Inferior parietal cortex (tissue), 1 donor: ENCODE measurements at regions not wholly inside any gene's neighbourhood (a gene's known extent, or its start where the extent isn't known, plus 50 kb on each side); places are given as distances from the start of the nearest gene placed in this dataset.
"Not testable (repeated sequence)": the region's sequence is repeated elsewhere in the genome, so short reads cannot be mapped to it uniquely, and the experiment has no call there.

Source experiments
- DNase-seq: peaks from one replicate; pipeline ENCODE4 v3.0.0-alpha.2; 2016; ENCODE audit errors: extremely low spot score

DNA sequence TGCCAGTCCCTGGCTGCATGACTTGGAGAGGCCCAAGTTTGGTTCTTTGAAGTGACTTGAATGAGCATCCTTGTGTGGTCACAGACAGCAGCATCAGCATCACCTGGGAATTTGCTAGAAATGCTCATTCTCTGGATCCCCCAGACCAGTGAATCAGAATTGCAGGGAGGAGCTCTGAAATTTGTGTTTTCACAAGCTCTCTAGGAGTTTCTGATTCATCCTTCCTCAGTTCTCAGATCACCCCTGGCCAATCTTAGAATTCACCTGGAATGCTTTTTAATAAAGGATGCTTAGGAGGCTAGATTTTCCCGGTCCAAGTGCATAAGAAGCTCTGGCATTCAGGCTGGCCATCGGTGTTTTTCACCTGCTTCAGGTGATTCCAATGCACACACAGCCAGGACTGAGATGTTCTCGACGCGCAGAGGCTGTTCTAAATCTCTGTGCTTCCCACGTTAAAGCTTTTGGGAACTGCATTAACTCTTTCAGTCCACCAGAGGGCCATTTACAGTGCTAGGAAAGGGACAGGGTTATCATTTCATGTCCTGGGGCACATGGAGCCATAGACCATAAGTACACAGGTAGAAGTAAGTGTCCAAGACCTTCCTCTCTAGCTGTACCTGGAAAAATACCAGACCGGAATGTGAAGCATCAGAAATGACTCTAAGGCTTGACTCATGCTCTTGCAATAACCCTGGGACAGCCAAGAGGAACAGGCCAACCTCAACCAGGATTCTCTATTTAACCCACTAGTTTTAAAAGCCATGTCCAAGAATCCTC is 85.7 kb upstream of the XYLT1 start:
- DNase-seq = no peak

DNA sequence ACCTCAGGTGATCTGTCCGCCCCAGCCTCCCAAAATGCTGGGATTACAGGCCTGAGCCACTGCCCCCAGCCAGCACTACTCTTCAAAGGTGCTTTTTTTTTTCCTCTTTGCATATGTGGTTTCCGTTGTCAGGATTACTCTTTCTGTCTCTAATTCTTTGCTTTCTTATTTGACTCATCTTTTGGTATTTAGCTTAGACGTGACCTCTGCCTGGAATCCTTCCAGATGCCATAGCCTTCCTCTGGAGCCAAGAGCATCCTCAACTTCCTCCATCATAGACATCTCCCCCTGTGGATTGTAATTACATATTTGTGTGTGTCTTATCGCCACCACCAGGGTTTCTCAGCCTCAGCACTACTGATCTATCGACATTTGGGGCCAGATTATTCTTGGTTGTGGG is 84.4 kb upstream of the XYLT1 start:
- no peak for DNase-seq

DNA sequence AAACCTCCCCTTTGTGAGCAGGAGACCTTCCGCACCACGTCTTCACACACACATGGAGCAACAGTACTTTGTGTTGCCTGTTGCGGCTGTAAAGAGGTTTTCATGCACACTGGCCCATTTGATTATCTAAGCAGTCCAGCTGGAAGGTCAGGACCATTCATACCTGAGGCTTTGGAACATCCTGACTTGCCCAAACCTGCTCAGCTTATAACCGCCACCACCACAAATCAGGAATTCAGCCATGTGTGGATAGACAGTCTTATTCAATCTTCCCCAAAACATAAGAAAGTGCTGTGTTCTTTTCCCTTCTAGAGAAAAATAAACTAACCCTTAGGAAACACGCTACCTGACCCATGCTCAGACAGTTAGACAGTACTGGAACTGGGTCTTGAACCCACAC is 81.6 kb upstream of the XYLT1 start:
- no peak for DNase-seq

DNA sequence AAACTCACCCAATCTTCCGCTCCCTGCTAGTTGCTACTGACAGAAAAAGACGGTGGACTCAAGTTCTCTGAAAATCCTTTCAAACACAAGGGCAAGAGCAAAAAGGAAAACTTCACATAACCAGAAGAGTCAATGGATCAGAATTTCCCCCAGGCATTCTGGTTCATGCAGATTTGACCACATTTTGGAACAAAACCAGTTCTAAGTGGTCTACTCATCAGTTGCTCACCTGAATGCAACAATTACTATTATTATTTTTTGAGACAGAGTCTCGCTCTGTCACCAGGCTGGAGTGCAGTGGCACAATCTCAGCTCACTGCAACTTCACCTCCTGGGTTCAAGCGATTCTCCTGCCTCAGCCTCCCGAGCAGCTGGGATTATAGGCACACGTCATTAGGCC is 80.9 kb upstream of the XYLT1 start:
- DNase-seq = not testable (repeated sequence)

DNA sequence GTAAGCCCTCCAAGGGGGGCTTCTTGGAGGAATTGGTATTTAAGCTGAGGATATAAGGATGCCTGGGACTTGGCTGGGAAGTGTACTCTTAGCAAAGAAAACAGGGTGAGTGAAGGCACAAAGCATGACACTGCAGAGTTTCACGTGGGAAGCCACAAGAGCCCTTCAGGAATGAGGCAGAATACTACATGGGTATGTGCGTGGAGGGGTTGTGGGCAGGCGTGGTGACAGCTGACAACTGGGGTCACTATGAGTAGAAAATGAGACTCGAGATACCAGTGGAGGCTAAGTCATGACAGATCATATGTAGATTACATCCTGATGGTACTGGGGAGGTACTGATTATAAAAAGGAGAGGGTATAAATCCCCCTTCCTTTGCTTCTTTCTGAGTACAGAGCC is 78.1 kb upstream of the XYLT1 start:
- no peak for DNase-seq

DNA sequence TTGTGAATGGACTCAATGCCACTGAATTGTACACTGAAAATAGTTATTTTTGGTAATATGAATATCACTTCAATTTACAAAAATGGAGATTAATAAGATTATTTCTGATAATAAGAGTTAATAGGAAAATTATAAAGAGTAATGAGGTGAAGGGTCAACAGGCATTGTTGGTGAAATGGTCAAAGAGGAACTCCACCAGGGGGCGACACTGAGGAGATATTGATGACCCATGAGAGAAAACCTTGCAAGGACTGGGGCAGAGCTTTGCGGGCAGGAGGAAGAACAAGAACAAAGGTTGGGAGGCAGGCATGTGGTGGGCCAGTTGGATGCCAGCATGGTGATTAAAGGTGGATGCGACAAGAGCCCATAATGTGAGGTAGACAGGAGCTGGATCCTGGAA is 74.0 kb upstream of the XYLT1 start:
- no peak for DNase-seq

DNA sequence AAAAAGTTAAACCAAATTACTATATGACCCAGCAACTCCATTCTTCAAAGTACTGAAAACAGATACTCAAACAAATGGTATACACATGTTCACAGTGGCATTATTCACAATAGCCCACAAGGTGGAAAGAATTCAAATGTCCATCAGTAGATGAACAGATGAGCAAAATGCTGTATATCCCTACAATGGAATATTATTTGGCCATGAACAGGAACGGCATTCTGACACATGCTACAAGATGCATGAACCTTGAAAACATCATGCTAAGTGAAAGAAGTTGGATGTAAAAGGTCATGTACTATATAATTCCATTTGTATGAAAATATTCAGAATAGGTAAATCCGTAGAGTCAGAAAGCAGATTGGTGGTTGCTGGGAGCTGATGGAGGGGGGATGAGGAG is 73.5 kb upstream of the XYLT1 start:
- no peak for DNase-seq

DNA sequence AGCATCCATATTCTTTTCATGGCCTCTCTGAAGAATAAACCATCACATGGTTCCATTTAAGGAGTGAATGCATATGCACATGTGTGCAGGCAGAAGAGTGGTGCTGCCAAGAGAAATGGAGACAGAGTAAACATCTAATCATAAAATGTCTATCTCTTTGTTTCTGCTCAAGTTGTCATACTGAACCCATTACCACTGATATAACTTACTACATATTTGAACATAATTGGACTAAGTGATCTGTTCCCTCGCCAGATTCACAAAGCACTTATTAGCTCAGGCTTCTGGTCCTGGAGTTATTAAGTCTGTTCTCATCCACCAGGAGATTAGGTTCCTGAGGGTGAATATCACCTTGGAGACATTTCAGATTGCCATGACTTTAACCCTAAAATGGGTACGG is 72.3 kb upstream of the XYLT1 start:
- no peak for DNase-seq

DNA sequence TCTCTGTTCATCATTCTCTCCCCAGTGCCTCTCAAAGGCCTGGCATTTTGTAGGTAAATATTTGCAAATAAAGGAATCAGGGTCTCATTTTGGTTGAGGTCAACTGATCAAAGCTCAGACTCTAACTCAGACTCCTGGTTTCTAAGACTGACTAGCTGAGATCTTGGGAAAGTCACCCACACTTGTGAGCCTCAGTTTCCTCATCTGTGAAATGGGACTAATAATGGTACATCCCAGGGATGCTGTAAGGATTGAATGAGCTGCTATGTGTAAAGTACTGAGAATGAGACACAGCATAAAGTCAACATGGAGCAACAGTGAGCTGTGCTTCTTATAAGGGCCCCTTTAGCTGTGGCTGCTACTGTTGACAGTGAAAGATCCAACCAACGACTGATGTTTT is 70.6 kb upstream of the XYLT1 start:
- no peak for DNase-seq

DNA sequence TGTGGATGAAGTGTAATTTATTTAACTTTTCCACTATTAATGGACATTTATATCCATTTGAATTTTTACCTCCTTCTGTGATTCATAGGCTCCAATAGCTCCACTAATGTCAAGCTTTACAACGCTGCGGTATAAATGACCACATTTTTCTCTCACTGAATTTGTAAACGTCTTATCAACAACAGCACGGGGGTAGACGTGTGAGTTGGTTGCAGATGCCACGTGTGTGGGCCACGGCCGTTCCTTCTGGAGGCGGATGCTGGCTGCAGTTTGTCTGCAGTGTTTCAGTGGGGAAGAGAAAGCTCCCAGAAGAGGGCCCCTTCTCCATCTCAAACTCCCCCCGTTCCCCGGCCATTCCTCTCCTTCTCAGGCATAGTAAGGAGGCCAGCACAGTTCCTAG is 68.2 kb upstream of the XYLT1 start:
- DNase-seq = no peak

DNA sequence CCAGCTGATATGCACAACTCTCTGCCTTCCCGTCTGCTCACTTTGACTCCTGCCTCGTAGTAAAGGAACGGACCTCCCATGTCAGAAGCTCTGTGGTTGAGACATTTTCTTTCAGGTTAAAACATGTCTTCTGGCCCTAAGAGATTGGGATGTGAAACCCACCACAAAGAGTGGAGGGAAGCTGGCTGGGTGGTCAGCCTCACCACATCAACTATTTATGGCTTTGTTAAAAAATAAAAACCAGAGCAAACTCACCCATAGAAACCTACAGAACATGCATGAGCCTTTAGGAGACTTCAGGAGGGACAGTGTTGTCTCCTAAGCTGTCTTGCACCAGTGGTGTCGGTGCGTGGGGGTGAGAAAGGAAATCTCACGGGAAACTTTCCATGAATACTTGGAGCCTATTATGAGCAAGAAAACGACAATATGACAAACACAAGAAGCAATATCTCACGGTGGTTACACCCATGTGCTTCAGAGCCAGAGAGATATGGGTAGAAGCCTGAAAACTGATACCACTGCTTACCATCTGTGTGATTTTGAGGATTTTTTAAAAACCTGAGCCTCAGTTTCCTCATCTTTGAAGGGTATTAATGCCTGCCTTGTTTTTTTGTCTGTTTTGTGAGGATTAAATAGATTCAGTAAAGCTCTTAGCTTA is 61.7 kb upstream of the XYLT1 start:
- no peak for DNase-seq

DNA sequence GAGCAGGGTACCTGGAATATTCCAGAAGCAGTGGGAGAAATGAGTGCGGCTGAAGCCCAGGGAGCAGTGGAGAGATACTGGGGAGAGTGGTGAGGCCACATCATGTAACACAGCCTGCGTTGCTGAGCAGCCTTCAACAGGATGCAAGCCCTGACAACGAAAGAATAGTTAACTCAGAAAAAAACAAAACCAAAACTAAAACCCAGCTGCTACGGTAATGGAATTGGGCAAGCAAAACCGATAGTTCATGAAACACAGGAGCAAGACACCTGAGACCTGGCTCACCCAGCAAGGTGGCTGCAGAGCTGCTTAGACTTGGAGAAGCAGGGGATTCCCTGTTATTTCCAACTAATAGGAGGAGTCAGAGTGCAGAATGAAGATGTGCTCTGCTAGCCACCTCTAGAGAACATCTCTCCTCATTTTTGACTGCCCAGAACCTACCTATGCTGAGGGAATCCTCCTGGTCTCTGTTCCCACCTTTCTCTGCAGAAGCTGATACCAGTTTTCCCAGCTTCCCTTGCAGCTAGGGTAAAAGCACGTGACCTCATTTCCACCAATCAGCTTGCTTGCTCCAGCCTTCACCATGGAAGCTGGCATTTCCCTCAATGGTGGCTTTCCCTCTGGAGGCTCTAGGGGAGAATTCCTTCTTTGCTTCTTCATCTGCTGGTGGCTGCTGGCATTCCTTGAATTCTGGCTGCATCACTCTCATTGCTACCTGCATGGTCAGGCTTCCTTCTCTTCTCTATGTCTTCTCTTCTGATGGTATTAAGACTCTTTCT is 59.4 kb upstream of the XYLT1 start:
- DNase-seq = no peak

DNA sequence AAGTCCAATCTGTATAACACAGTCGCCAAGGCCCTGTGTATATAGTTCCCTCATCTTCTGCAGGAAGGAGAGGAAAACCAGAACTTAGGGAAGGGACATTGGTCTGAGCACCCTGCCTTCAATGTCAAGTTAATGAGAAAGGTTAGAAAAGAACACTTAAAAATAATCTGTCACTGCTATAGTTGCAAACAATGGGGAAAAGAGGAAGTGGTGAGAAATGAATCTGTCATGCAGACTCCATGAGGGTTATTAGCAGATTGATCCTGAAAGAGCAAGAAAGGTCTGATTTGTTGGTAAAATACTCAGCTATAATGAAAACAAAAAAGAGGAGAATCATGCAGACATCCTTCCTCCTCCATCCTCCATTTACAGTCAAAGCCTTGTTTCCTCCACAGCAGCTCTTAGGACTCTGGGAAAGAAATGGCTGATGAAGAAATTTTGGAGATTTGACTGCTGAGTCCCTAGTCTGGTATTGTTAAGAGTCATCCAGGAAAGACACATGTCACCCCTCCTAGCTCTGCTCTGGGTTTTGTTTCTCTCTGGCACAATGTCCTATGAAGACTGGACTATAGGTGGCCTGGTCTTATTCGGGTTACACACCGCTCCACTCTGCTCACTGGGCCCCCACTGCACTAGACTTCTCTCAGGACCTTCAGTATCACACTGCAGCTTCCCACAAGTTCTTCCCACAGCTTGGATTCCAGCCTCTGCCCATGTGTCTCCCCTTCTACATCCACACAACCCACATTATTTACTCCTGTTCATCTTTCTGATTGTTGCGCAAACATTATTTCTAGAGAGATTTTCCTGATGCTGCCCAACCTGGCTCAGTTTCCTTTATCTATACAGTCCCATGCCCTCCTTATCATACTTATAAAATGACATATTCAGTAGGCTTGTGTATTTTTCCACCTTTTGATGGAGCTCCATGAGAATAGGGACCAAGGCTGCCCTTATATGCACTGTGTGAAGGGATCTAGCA is 56.5 kb upstream of the XYLT1 start:
- no peak for DNase-seq

DNA sequence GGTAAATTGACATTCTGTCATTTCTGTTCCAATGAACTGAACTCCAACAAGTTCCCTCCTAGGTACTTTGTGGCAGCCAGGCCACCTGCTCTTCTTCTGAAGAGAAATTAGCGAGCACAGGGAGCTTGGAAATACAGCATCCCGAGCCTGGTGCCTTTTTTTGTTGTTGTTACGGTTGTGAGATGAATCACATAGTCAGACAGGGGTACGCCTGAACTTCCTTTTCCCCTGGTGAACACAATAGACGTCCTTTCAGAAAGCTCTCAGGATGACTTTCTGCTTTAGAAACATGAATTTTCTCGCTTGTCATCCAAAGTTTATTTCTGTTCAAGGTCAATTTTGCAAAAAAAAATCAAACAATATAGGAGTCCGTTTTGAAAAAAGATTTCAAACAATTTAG is 53.9 kb upstream of the XYLT1 start:
- no peak for DNase-seq

DNA sequence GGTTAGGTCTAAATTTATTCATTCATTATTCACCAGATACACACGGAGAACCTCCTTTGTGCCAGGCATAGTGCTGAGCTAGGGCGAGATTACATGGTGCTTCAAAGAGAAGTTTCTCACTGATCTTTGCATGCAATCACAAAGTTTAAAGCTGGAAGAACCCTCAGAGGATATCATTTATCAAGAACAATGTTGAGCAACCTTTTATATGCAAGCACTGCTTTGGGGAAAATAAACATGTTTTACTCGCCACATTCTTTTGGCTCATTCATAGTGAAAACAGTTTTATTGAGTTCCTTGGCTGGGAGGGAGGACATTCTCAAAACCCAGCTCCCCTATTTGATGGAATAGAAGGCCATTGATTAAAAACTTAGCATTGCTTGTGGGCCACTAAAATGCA is 49.8 kb upstream of the XYLT1 start:
- DNase-seq = no peak
